AG09319 (cell line): ENCODE measurements at regions not wholly inside any gene's neighbourhood (a gene's known extent, or its start where the extent isn't known, plus 50 kb on each side); places are given as distances from the start of the nearest gene placed in this dataset.

Experiments used
- DNase-seq: peaks from one replicate; pipeline ENCODE4 v3.0.0-alpha.2; 2010; ENCODE audit warnings: low read depth; ENCODE audit errors: extremely low read depth
- CTCF ChIP-seq: IDR thresholded peaks from 2 replicates; pipeline ENCODE4 v1.5.1; 2011; ENCODE audit warnings: low read depth, mild to moderate bottlenecking, inconsistent platforms, low read length, moderate library complexity

GRCh38 chr17:79506150-79506870 is 104.5 kb downstream of the RBFOX3 start:
- DNase-seq, result no peak
- no peak for TF ChIP-seq CTCF

- TF ChIP-seq CTCF, result no peak
- no peak for DNase-seq
Measured at GRCh38 chr17:79505199-79505598, 105.7 kb downstream of the RBFOX3 start.

GRCh38 chr17:79504181-79504605 is 106.7 kb downstream of the RBFOX3 start:
- no peak for DNase-seq

GRCh38 chr17:79503126-79503839 is 107.6 kb downstream of the RBFOX3 start:
- TF ChIP-seq CTCF, result no peak
- DNase-seq, result no peak

More at GRCh38 chr17:79504181-79504605, 106.7 kb downstream of the RBFOX3 start:
- no peak for TF ChIP-seq CTCF

- no peak for DNase-seq
- TF ChIP-seq CTCF, result no peak
Measured at GRCh38 chr17:79501910-79502309, 108.9 kb downstream of the RBFOX3 start.

- TF ChIP-seq CTCF, result no peak
- no peak for DNase-seq
Measured at GRCh38 chr17:79500745-79501618, 109.9 kb downstream of the RBFOX3 start.
